ENCODE measurements at regions not wholly inside any gene's neighbourhood (a gene's known extent, or its start where the extent isn't known, plus 50 kb on each side); places are given as distances from the start of the nearest gene placed in this dataset.

GRCh38 chr1:147811273-147811672 lies 50.9 kb upstream of the GJA5 start:
- no peak for TF ChIP-seq CTCF (IDR thresholded peaks at IDR 0.05; ENCODE audit: borderline replicate concordance, extremely low read depth, low read length, poor library complexity, severe bottlenecking)
- TF ChIP-seq EZH2 (IDR thresholded peaks at IDR 0.05; ENCODE audit: borderline replicate concordance, low read depth, low read length, severe bottlenecking) = no peak
